Panc1 (cell line): ENCODE measurements at regions not wholly inside any gene's neighbourhood (a gene's known extent, or its start where the extent isn't known, plus 50 kb on each side); places are given as distances from the start of the nearest gene placed in this dataset.

Source experiments
- ATAC-seq: fragments of 200-7000 bp; cut with Tn5 transposase; 2 replicates; pipeline ENCODE4 v1.9.1; 2020; ENCODE audit warnings: mild to moderate bottlenecking, moderate library complexity
- BruUV-seq: library from RNA; stranded (reverse); fragments of 400-500 nt; replicated peaks from 2 replicates; lab custom pipeline; 2021; lab: Mats Ljungman, UMichigan
- CTCF ChIA-PET: fragments of 300-600 bp; sonication (Branson Sonifier 250); formaldehyde crosslinking; loops from one replicate; lab custom pipeline; 2022; ENCODE audit warnings: antibody characterized with exemption; lab: Charles Lee
- POLR2A ChIA-PET: fragments of 300-600 bp; sonication (Branson Sonifier 250); formaldehyde crosslinking; loops from one replicate; lab custom pipeline; 2022; ENCODE audit warnings: antibody characterized with exemption; lab: Charles Lee
- DNase-seq: peaks from one replicate; pipeline ENCODE4 v3.0.0-alpha.2; 2010; ENCODE audit warnings: low read depth, low spot score
- H3K27ac ChIP-seq: 2 replicates; pipeline ENCODE4 v1.5.1; 2011; ENCODE audit warnings: mild to moderate bottlenecking, low read length, inconsistent platforms
- H3K27me3 ChIP-seq: fragments of 200-500 bp; sonication (Bioruptor generic); 2 replicates; pipeline ENCODE4 v1.6.0; 2014; ENCODE audit warnings: low read length, inconsistent platforms; ENCODE audit not compliant: control insufficient read depth, insufficient read depth
- H3K36me3 ChIP-seq: fragments of 200-500 bp; sonication (Bioruptor generic); 2 replicates; pipeline ENCODE4 v1.5.1; 2014; ENCODE audit warnings: inconsistent platforms, mild to moderate bottlenecking, low read length, moderate library complexity; ENCODE audit not compliant: control insufficient read depth, insufficient read depth
- H3K4me1 ChIP-seq: 2 replicates; pipeline ENCODE4 v1.5.1; 2011; ENCODE audit warnings: inconsistent platforms, mild to moderate bottlenecking, low read length, moderate library complexity; ENCODE audit not compliant: control insufficient read depth, insufficient read depth
- H3K4me3 ChIP-seq, 2 experiments: 2 replicates each; pipeline ENCODE4 v1.5.1; 2011 to 2012; ENCODE audit warnings: low read depth in 2 of 2, low read length in 2 of 2, mild to moderate bottlenecking in 2 of 2, inconsistent platforms in 1 of 2, moderate library complexity in 1 of 2
- H3K9me3 ChIP-seq: fragments of 200-500 bp; sonication (Bioruptor generic); 2 replicates; pipeline ENCODE4 v1.5.1; 2014; ENCODE audit warnings: low read depth, mild to moderate bottlenecking, inconsistent platforms, low read length, moderate library complexity; ENCODE audit not compliant: control insufficient read depth, insufficient read depth
- CTCF ChIP-seq: fragments of 450-650 bp; IDR thresholded peaks from 2 replicates; pipeline ENCODE4 v1.5.1; 2017; ENCODE audit warnings: mild to moderate bottlenecking
- POLR2AphosphoS5 ChIP-seq: IDR thresholded peaks from 2 replicates; pipeline ENCODE4 v1.6.1; 2012; ENCODE audit warnings: mild to moderate bottlenecking, low read depth, low read length, moderate library complexity
- REST ChIP-seq, 2 experiments: IDR thresholded peaks; 2 replicates each; pipeline ENCODE4 v1.6.1; 2011 to 2012; ENCODE audit warnings: low read depth in 2 of 2, control low read depth in 1 of 2, low read length in 1 of 2, mild to moderate bottlenecking in 1 of 2, moderate library complexity in 1 of 2; ENCODE audit not compliant: insufficient read depth in 1 of 2
- SIN3A ChIP-seq: IDR thresholded peaks from 2 replicates; pipeline ENCODE4 v1.6.1; 2012; ENCODE audit warnings: low read depth, mild to moderate bottlenecking, low read length, moderate library complexity, borderline replicate concordance; ENCODE audit not compliant: insufficient read depth
- TCF7L2 ChIP-seq: IDR thresholded peaks from 2 replicates; pipeline ENCODE4 v1.6.1; 2011; ENCODE audit warnings: mild to moderate bottlenecking, low read depth, low read length, inconsistent platforms
- in situ Hi-C: cut with HindIII; loops from 2 replicates; pipeline ENCODE4 v1.10.0; 2016; ENCODE audit warnings: low sequenced_read_pairs, low pct_unique_long_range_greater_than_20kb
- intact Hi-C: fragments of 100-400 bp; cut with micrococcal nuclease; formaldehyde crosslinking; loops from one replicate; pipeline ENCODE4 v1.10.0; 2022; ENCODE audit not compliant: unreplicated experiment

GRCh38 chr2:16238786-16239185 is 298.4 kb downstream of the MYCN start:
- no peak for TF ChIP-seq TCF7L2
- TF ChIP-seq CTCF, result no peak
- no peak for TF ChIP-seq REST (IDR thresholded peaks at IDR 0.05; ENCODE audit: insufficient read depth in 1 of 2, low read depth in 2 of 2, low read length in 1 of 2)
- no peak for TF ChIP-seq SIN3A
- TF ChIP-seq POLR2AphosphoS5, result no peak
- H3K9me3 ChIP-seq, result no peaks in the 10 kb centered on the region
- ChIA-PET CTCF (no interaction called here), POLR2A (no interaction called here)
- in situ Hi-C loops (no loop called here), intact Hi-C loops (no loop called here)
- H3K4me1 ChIP-seq, result no peaks in the 10 kb centered on the region
- ATAC-seq, result no peak
- H3K36me3 ChIP-seq, result no peaks in the 10 kb centered on the region
- no TSS peak for BruUV-seq
- H3K4me3 ChIP-seq, result no peak overlapping the region
- no peak for DNase-seq
- no peaks in the 10 kb centered on the region for H3K27me3 ChIP-seq
- H3K27ac ChIP-seq, result no peak overlapping the region

- in situ Hi-C loops (no loop called here), intact Hi-C loops (no loop called here)
- Histone ChIP-seq H3K36me3 (no peaks in the 10 kb centered on the region), H3K27ac (no peak overlapping the region), H3K9me3 (no peaks in the 10 kb centered on the region), H3K4me3 (no peak overlapping the region), H3K4me1 (no peaks in the 10 kb centered on the region), H3K27me3 (no peaks in the 10 kb centered on the region)
- no TSS peak for BruUV-seq
- DNase-seq (no peak), ATAC-seq (no peak)
- ChIA-PET CTCF (no interaction called here), POLR2A (no interaction called here)
- TF ChIP-seq REST (IDR thresholded peaks at IDR 0.05; ENCODE audit: insufficient read depth in 1 of 2, low read depth in 2 of 2, low read length in 1 of 2), result no peak
- TF ChIP-seq SIN3A, result no peak
- no peak for TF ChIP-seq TCF7L2
- no peak for TF ChIP-seq POLR2AphosphoS5
- TF ChIP-seq CTCF, result no peak
These were observed 297.8 kb downstream of the MYCN start for GRCh38 chr2:16238001-16238761.
